ENCODE measurements at regions not wholly inside any gene's neighbourhood (a gene's known extent, or its start where the extent isn't known, plus 50 kb on each side); places are given as distances from the start of the nearest gene placed in this dataset.

GRCh38 chr5:173385832-173386360 is 57.7 kb upstream of the STC2 start:
- peaks cover 0 to 12% (median 0%) of the 10 kb centered on the region in 7 donors for H3K9me3 Mint-ChIP-seq
- no peaks in the 10 kb centered on the region for H3K4me1 ChIP-seq (ENCODE audit: control insufficient read depth in 1 of 2, insufficient read depth in 2 of 2, low read length in 2 of 2)

GRCh38 chr5:173383711-173384110 is 55.5 kb upstream of the STC2 start:
- Mint-ChIP-seq H3K27ac (no peak overlapping the region), H3K9me3 (peaks cover 0 to 7% (median 2%) of the 10 kb centered on the region in 7 donors), H3K36me3 (no peaks in the 10 kb centered on the region), H3K4me1 (no peaks in the 10 kb centered on the region), H3K4me3 (no peak overlapping the region), H3K27me3 (ENCODE audit: low read depth in 3 of 3) (peaks cover 10 to 25% (median 14%) of the 10 kb centered on the region in 3 donors)
- Histone ChIP-seq H3K4me2 (replicated peaks; ENCODE audit: extremely low read depth, low read length, poor library complexity, severe bottlenecking) (no peak overlapping the region), H2AFZ (ENCODE audit: insufficient read depth, low read depth, low read length, poor library complexity, severe bottlenecking) (no peak overlapping the region), H3K4me3 (replicated peaks in 1 of 3; ENCODE audit: low read depth in 2 of 3, low read length in 3 of 3) (no peak overlapping the region), H3K79me2 (ENCODE audit: insufficient read depth, low read length) (no peaks in the 10 kb centered on the region), H3K9me3 (replicated peaks in 1 of 2; ENCODE audit: control insufficient read depth in 1 of 2, insufficient read depth in 1 of 2, low read length in 2 of 2) (peaks cover 0 to 1% of the 10 kb centered on the region in 2 donors), H3K27ac (ENCODE audit: low read depth in 1 of 2, low read length in 2 of 2) (no peak overlapping the region), H4K20me1 (ENCODE audit: insufficient read depth, low read length) (no peaks in the 10 kb centered on the region), H3K36me3 (replicated peaks in 1 of 2; ENCODE audit: control insufficient read depth in 1 of 2, insufficient read depth in 2 of 2, low read length in 2 of 2) (no peaks in the 10 kb centered on the region), H3K9ac (ENCODE audit: insufficient read depth, low read length, poor library complexity, severe bottlenecking) (no peak overlapping the region), H3K4me1 (ENCODE audit: control insufficient read depth in 1 of 2, insufficient read depth in 2 of 2, low read length in 2 of 2) (no peaks in the 10 kb centered on the region), H3K27me3 (ENCODE audit: control insufficient read depth in 2 of 2, insufficient read depth in 2 of 2, low read length in 2 of 2) (peaks cover 0 to 2% of the 10 kb centered on the region in 2 donors)
- DNase-seq, result no peak
- intact Hi-C loops (cut with micrococcal nuclease), result no loop called here
- TF ChIP-seq CTCF (IDR thresholded peaks at IDR 0.05), result no peak
- WGBS (ENCODE audit: insufficient coverage), result no CpG with 5 or more reads among the region's 4 CpGs

More at GRCh38 chr5:173385832-173386360, 57.7 kb upstream of the STC2 start:
- H3K27ac Mint-ChIP-seq, result no peak overlapping the region
- no peak overlapping the region for H3K4me3 Mint-ChIP-seq
- no peaks in the 10 kb centered on the region for H3K4me1 Mint-ChIP-seq
- no peak overlapping the region for H3K9ac ChIP-seq (ENCODE audit: insufficient read depth, low read length, poor library complexity, severe bottlenecking)
- WGBS (ENCODE audit: insufficient coverage), result no CpG with 5 or more reads among the region's 4 CpGs
- no peak for TF ChIP-seq CTCF (IDR thresholded peaks at IDR 0.05)
- no peaks in the 10 kb centered on the region for H4K20me1 ChIP-seq (ENCODE audit: insufficient read depth, low read length)
- H3K4me2 ChIP-seq (replicated peaks; ENCODE audit: extremely low read depth, low read length, poor library complexity, severe bottlenecking), result no peak overlapping the region
- H3K27ac ChIP-seq (ENCODE audit: low read depth in 1 of 2, low read length in 2 of 2), result no peak overlapping the region
- DNase-seq, result no peak
- no peak overlapping the region for H3K4me3 ChIP-seq (replicated peaks in 1 of 3; ENCODE audit: low read depth in 2 of 3, low read length in 3 of 3)
- H3K27me3 Mint-ChIP-seq (ENCODE audit: low read depth in 3 of 3), result peaks cover 13 to 25% (median 14%) of the 10 kb centered on the region in 3 donors
- H3K9me3 ChIP-seq (replicated peaks in 1 of 2; ENCODE audit: control insufficient read depth in 1 of 2, insufficient read depth in 1 of 2, low read length in 2 of 2), result no peaks in the 10 kb centered on the region
- H3K27me3 ChIP-seq (ENCODE audit: control insufficient read depth in 2 of 2, insufficient read depth in 2 of 2, low read length in 2 of 2), result peaks cover 2 to 6% of the 10 kb centered on the region in 2 donors
- H3K36me3 Mint-ChIP-seq, result no peaks in the 10 kb centered on the region
- no peaks in the 10 kb centered on the region for H3K79me2 ChIP-seq (ENCODE audit: insufficient read depth, low read length)
- H3K36me3 ChIP-seq (replicated peaks in 1 of 2; ENCODE audit: control insufficient read depth in 1 of 2, insufficient read depth in 2 of 2, low read length in 2 of 2), result no peaks in the 10 kb centered on the region
- no peak overlapping the region for H2AFZ ChIP-seq (ENCODE audit: insufficient read depth, low read depth, low read length, poor library complexity, severe bottlenecking)
- intact Hi-C loops (cut with micrococcal nuclease), result no loop called here
